GM12872 (cell line): ENCODE measurements at regions not wholly inside any gene's neighbourhood (a gene's known extent, or its start where the extent isn't known, plus 50 kb on each side); places are given as distances from the start of the nearest gene placed in this dataset.

ENCODE experiments used
- CTCF ChIP-seq: IDR thresholded peaks from 3 replicates; pipeline ENCODE4 v1.5.1; 2011; ENCODE audit warnings: low read depth, mild to moderate bottlenecking, low read length, moderate library complexity; ENCODE audit not compliant: insufficient read depth

- TF ChIP-seq CTCF, result no peak
These were observed 155.6 kb upstream of the ZNF648 start for GRCh38 chr1:182217071-182217470.

GRCh38 chr1:182215764-182216163, 154.3 kb upstream of the ZNF648 start:
- no peak for TF ChIP-seq CTCF

- TF ChIP-seq CTCF, result no peak
These were observed 151.7 kb upstream of the ZNF648 start for GRCh38 chr1:182213163-182213562.

GRCh38 chr1:182211386-182211785, 149.9 kb upstream of the ZNF648 start:
- no peak for TF ChIP-seq CTCF

- no peak for TF ChIP-seq CTCF
These were observed 148.9 kb upstream of the ZNF648 start for GRCh38 chr1:182210417-182210816.

GRCh38 chr1:182207300-182207699, 145.8 kb upstream of the ZNF648 start:
- no peak for TF ChIP-seq CTCF

GRCh38 chr1:182206626-182207239, 145.2 kb upstream of the ZNF648 start:
- TF ChIP-seq CTCF, result no peak
